ENCODE measurements at regions not wholly inside any gene's neighbourhood (a gene's known extent, or its start where the extent isn't known, plus 50 kb on each side); places are given as distances from the start of the nearest gene placed in this dataset.
A peak's percentile ranks its signal among the peaks of the same experiment; 100 is the strongest.

DNA sequence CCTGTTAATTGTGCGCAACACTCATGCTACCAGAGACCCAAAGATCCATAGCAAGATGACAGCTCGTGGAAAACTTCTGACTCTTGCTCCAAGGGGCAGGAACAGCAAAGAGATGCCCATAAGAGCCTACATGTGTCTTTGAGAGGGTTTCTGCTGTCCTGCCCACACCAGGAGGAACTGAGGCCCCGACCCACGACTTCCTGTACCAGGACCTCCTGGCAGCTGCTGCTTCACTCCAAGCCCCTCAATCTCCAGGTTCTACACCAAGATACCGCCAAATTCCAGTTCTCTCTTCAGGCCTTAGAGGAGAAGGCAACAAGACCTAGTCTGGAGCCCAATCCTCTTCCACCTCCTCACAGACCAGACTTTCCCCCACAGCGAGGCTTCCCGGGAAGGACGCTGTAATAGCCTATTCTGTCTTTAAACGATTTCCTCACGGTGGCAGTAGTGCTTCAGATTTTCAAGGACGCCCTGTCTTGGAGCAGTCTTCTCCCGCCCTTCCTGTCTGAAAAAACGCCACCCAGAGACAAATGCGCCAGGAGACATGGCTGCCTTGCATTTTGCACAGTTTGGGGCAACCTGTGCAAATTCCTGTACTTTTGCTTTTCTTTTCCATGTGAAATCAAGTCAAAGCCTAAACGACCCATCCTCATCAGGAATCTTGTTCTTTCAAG is 230.2 kb upstream of the STK26 start:
- Histone ChIP-seq H3K27me3 (replicated peaks; ENCODE audit: insufficient read depth, low read depth, low read length, poor library complexity) (no peaks in the 10 kb centered on the region), H3K4me3 (ENCODE audit: low read depth, low read length, poor library complexity, severe bottlenecking) (peak overlapping the region; percentile 40), H3K27ac (ENCODE audit: low read depth, low read length, poor library complexity, severe bottlenecking) (peak overlapping the region; percentile 46), H3K4me1 (ENCODE audit: insufficient read depth, low read length, poor library complexity, severe bottlenecking) (no peaks in the 10 kb centered on the region), H3K9me3 (ENCODE audit: low read depth, low read length, poor library complexity, severe bottlenecking) (no peaks in the 10 kb centered on the region), H3K36me3 (ENCODE audit: insufficient read depth, low read length, poor library complexity, severe bottlenecking) (no peaks in the 10 kb centered on the region)
- peak; percentile 91 for DNase-seq (ENCODE audit: low spot score)
- TF ChIP-seq CTCF (conservative IDR thresholded peaks at IDR 0.05; ENCODE audit: low read depth, low read length) (peak; percentile 56), EZH2 (IDR thresholded peaks at IDR 0.05; ENCODE audit: borderline replicate concordance, low read depth, low read length, poor library complexity, severe bottlenecking) (no peak)
- intact Hi-C loops (cut with micrococcal nuclease; ENCODE audit: unreplicated experiment): loop anchor here (1.0 to 2.0 kb wide), 2 partner anchors 40 to 64 kb away; no protein-coding TSS in a partner anchor
- no TSS peak for BruUV-seq (replicated peaks)
- POLR2A ChIA-PET (ENCODE audit: low non-redundant PET): no interaction called here
- CTCF ChIA-PET: no interaction called here

- Histone ChIP-seq H3K27me3 (replicated peaks; ENCODE audit: insufficient read depth, low read depth, low read length, poor library complexity) (no peaks in the 10 kb centered on the region), H3K36me3 (ENCODE audit: insufficient read depth, low read length, poor library complexity, severe bottlenecking) (no peaks in the 10 kb centered on the region), H3K4me1 (ENCODE audit: insufficient read depth, low read length, poor library complexity, severe bottlenecking) (no peaks in the 10 kb centered on the region), H3K9me3 (ENCODE audit: low read depth, low read length, poor library complexity, severe bottlenecking) (no peaks in the 10 kb centered on the region), H3K4me3 (ENCODE audit: low read depth, low read length, poor library complexity, severe bottlenecking) (no peak overlapping the region), H3K27ac (ENCODE audit: low read depth, low read length, poor library complexity, severe bottlenecking) (no peak overlapping the region)
- TF ChIP-seq CTCF (conservative IDR thresholded peaks at IDR 0.05; ENCODE audit: low read depth, low read length) (no peak), EZH2 (IDR thresholded peaks at IDR 0.05; ENCODE audit: borderline replicate concordance, low read depth, low read length, poor library complexity, severe bottlenecking) (no peak)
- intact Hi-C loops (cut with micrococcal nuclease; ENCODE audit: unreplicated experiment): no loop called here
- no peak for DNase-seq (ENCODE audit: low spot score)
- CTCF ChIA-PET: no interaction called here
- POLR2A ChIA-PET (ENCODE audit: low non-redundant PET): no interaction called here
- no TSS peak for BruUV-seq (replicated peaks)
Measured at GRCh38 chrX:131795442-131796229, 227.5 kb upstream of the STK26 start.

DNA sequence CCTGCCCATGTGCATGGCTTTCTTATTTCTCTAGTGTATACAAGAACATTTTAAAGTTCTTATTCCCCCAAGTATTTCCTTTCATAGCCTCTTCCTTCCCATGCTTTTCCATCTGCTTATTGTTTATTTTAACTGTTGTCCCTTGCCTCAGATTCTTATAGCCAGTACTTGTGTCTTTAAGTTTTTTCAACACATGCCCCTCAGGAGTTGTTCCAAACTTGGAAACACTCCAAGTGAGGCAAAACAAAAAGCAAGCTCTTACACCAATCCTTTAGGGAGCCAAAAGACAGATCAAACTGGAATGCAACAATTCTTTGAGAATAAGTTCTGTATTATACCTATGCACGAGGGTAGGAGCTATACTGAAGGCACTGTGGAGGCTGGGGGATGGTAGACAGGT is 222.0 kb upstream of the STK26 start:
- H3K4me3 ChIP-seq (ENCODE audit: low read depth, low read length, poor library complexity, severe bottlenecking): no peak overlapping the region
- DNase-seq (ENCODE audit: low spot score): no peak
- POLR2A ChIA-PET (ENCODE audit: low non-redundant PET): no interaction called here
- TF ChIP-seq CTCF (conservative IDR thresholded peaks at IDR 0.05; ENCODE audit: low read depth, low read length): no peak
- TF ChIP-seq EZH2 (IDR thresholded peaks at IDR 0.05; ENCODE audit: borderline replicate concordance, low read depth, low read length, poor library complexity, severe bottlenecking): no peak
- H3K27ac ChIP-seq (ENCODE audit: low read depth, low read length, poor library complexity, severe bottlenecking): no peak overlapping the region
- no peaks in the 10 kb centered on the region for H3K9me3 ChIP-seq (ENCODE audit: low read depth, low read length, poor library complexity, severe bottlenecking)
- no peaks in the 10 kb centered on the region for H3K27me3 ChIP-seq (replicated peaks; ENCODE audit: insufficient read depth, low read depth, low read length, poor library complexity)
- H3K4me1 ChIP-seq (ENCODE audit: insufficient read depth, low read length, poor library complexity, severe bottlenecking): no peaks in the 10 kb centered on the region
- H3K36me3 ChIP-seq (ENCODE audit: insufficient read depth, low read length, poor library complexity, severe bottlenecking): no peaks in the 10 kb centered on the region
- intact Hi-C loops (cut with micrococcal nuclease; ENCODE audit: unreplicated experiment): no loop called here
- CTCF ChIA-PET: no interaction called here
- no TSS peak for BruUV-seq (replicated peaks)
